H1 (cell line): ENCODE measurements at regions not wholly inside any gene's neighbourhood (a gene's known extent, or its start where the extent isn't known, plus 50 kb on each side); places are given as distances from the start of the nearest gene placed in this dataset.

Source experiments
- CHD7 ChIP-seq: fragments of 300-600 bp; sonication (generic); IDR thresholded peaks from 2 replicates; pipeline ENCODE4 v1.7.1; 2012; ENCODE audit warnings: low read length, moderate library complexity, mild to moderate bottlenecking, inconsistent platforms; ENCODE audit not compliant: insufficient replicate concordance
- CTCF ChIP-seq, 3 experiments: IDR thresholded peaks; 1 replicate in 2 of 3; 2 replicates in 1 of 3; pipeline versions ENCODE4 v1.5.1 to v1.6.1; 2011; ENCODE audit warnings: low read length in 3 of 3, mild to moderate bottlenecking in 3 of 3, inconsistent platforms in 2 of 3, low read depth in 1 of 3, moderate library complexity in 1 of 3; ENCODE audit not compliant: insufficient read depth in 1 of 3; ENCODE audit errors: control extremely low read depth in 1 of 3
- POLR2A ChIP-seq, 2 experiments: IDR thresholded peaks; 1 replicate in 1 of 2; 2 replicates in 1 of 2; pipeline ENCODE4 v1.6.1; 2011; ENCODE audit warnings: low read depth in 2 of 2, low read length in 2 of 2, mild to moderate bottlenecking in 2 of 2; ENCODE audit errors: control extremely low read depth in 1 of 2
- SP1 ChIP-seq: IDR thresholded peaks from 2 replicates; pipeline ENCODE4 v1.6.1; 2011; ENCODE audit warnings: low read depth, low read length

GRCh38 chr9:82539856-82540579 lies 522.9 kb downstream of the RASEF start:
- TF ChIP-seq CTCF (IDR thresholded peaks at IDR 0.05; ENCODE audit: control extremely low read depth in 1 of 3, insufficient read depth in 1 of 3, low read depth in 1 of 3, low read length in 3 of 3) (no peak), POLR2A (IDR thresholded peaks at IDR 0.05; ENCODE audit: control extremely low read depth in 1 of 2, low read depth in 2 of 2, low read length in 2 of 2) (no peak), SP1 (no peak), CHD7 (no peak)
